Activated B cell treated with CpG ODN at 0.5 μM for 24 hours (primary cell): ENCODE measurements at regions not wholly inside any gene's neighbourhood (a gene's known extent, or its start where the extent isn't known, plus 50 kb on each side); places are given as distances from the start of the nearest gene placed in this dataset.
A peak's percentile ranks its signal among the peaks of the same experiment; 100 is the strongest.

ENCODE experiments used
- ATAC-seq: fragments of 200-7000 bp; cut with Tn5 transposase; one replicate; pipeline ENCODE4 v1.10.0; 2021; ENCODE audit warnings: low read depth, mild to moderate bottlenecking, moderate library complexity
- CTCF ChIA-PET: fragments of 350-600 bp; sonication (Branson Sonifier 250); formaldehyde crosslinking; loops from one replicate; lab custom pipeline; 2021; ENCODE audit warnings: antibody characterized with exemption; lab: Charles Lee
- POLR2A ChIA-PET: fragments of 350-600 bp; sonication (Branson Sonifier 250); formaldehyde crosslinking; loops from one replicate; lab custom pipeline; 2021; ENCODE audit warnings: antibody characterized with exemption; lab: Charles Lee
- DNase-seq: peaks from one replicate; pipeline ENCODE4 v3.0.0; 2022
- H3K27ac Mint-ChIP-seq: one replicate; pipeline ENCODE4 v1.8.0; 2020; ENCODE audit warnings: mixed read lengths
- H3K27me3 Mint-ChIP-seq: one replicate; pipeline ENCODE4 v1.8.0; 2021; ENCODE audit warnings: mixed read lengths
- H3K36me3 Mint-ChIP-seq: one replicate; pipeline ENCODE4 v1.8.0; 2021; ENCODE audit warnings: low read depth, mixed read lengths
- H3K4me1 Mint-ChIP-seq: one replicate; pipeline ENCODE4 v1.8.0; 2021; ENCODE audit warnings: mixed read lengths
- H3K4me3 Mint-ChIP-seq: one replicate; pipeline ENCODE4 v1.8.0; 2020; ENCODE audit warnings: mild to moderate bottlenecking, mixed read lengths
- H3K9me3 Mint-ChIP-seq: one replicate; pipeline ENCODE4 v1.8.0; 2020; ENCODE audit warnings: mixed read lengths
- CTCF ChIP-seq: fragments of 200-600 bp; IDR thresholded peaks from one replicate; pipeline ENCODE4 v1.8.0; 2022; ENCODE audit warnings: antibody characterized with exemption, mild to moderate bottlenecking
- intact Hi-C: fragments of 100-400 bp; cut with micrococcal nuclease; formaldehyde crosslinking; loops from one replicate; pipeline ENCODE4 v1.15.1; 2024

GRCh38 chr10:110395350-110396283, 90.9 kb upstream of the SMNDC1 start:
- ChIA-PET CTCF (no interaction called here), POLR2A (interaction anchor here (0.7 to 1.7 kb wide), 4 partner anchors 11 to 39 kb away, joined by 3 to 6 read pairs (median 5); no protein-coding TSS in a partner anchor)
- Mint-ChIP-seq H3K9me3 (no peaks in the 10 kb centered on the region), H3K36me3 (no peaks in the 10 kb centered on the region), H3K27me3 (peaks cover 10% of the 10 kb centered on the region), H3K4me3 (no peak overlapping the region), H3K27ac (no peak overlapping the region), H3K4me1 (peaks cover 10% of the 10 kb centered on the region)
- DNase-seq (no peak), ATAC-seq (peak; percentile 72)
- intact Hi-C loops, result loop anchor here (1.0 to 2.0 kb wide), 4 partner anchors 15 to 39 kb away; no protein-coding TSS in a partner anchor
- no peak for TF ChIP-seq CTCF

- ATAC-seq, result no peak
- CTCF ChIA-PET, result interaction anchor here (1.5 kb wide), 1 partner anchor 89 kb away, joined by 3 read pairs; no protein-coding TSS in a partner anchor
- Mint-ChIP-seq H3K9me3 (no peaks in the 10 kb centered on the region), H3K27me3 (peaks cover 11% of the 10 kb centered on the region), H3K4me1 (peaks cover 10% of the 10 kb centered on the region), H3K36me3 (no peaks in the 10 kb centered on the region), H3K4me3 (no peak overlapping the region), H3K27ac (no peak overlapping the region)
- TF ChIP-seq CTCF, result no peak
- POLR2A ChIA-PET, result interaction anchor here (0.7 to 1.7 kb wide), 5 partner anchors 8 to 40 kb away, joined by 3 to 6 read pairs (median 4); no protein-coding TSS in a partner anchor
- no peak for DNase-seq
- intact Hi-C loops, result loop anchor here (2.0 kb wide), 2 partner anchors 15 to 27 kb away; no protein-coding TSS in a partner anchor
These were observed 91.5 kb upstream of the SMNDC1 start for GRCh38 chr10:110396284-110396651.

- H3K36me3 Mint-ChIP-seq, result no peaks in the 10 kb centered on the region
- no peak for TF ChIP-seq CTCF
- DNase-seq, result no peak
- no peak overlapping the region for H3K4me3 Mint-ChIP-seq
- H3K27ac Mint-ChIP-seq, result no peak overlapping the region
- H3K27me3 Mint-ChIP-seq, result peaks cover 10% of the 10 kb centered on the region
- intact Hi-C loops, result loop anchor here (2.0 kb wide), 2 partner anchors 17 to 29 kb away; no protein-coding TSS in a partner anchor
- peaks cover 10% of the 10 kb centered on the region for H3K4me1 Mint-ChIP-seq
- no peaks in the 10 kb centered on the region for H3K9me3 Mint-ChIP-seq
- ATAC-seq, result no peak
- ChIA-PET POLR2A (interaction anchor here (1.6 kb wide), 2 partner anchors 17 to 43 kb away, joined by 3 to 4 read pairs; no protein-coding TSS in a partner anchor), CTCF (interaction anchor here (1.5 kb wide), 1 partner anchor 91 kb away, joined by 3 read pairs; no protein-coding TSS in a partner anchor)
These were observed 93.1 kb upstream of the SMNDC1 start for GRCh38 chr10:110397856-110398255.

GRCh38 chr10:110398419-110399105, 93.8 kb upstream of the SMNDC1 start:
- ATAC-seq (no peak), DNase-seq (no peak)
- intact Hi-C loops, result no loop called here
- ChIA-PET CTCF (no interaction called here), POLR2A (interaction anchor here (1.6 kb wide), 2 partner anchors 16 to 44 kb away, joined by 3 to 4 read pairs; no protein-coding TSS in a partner anchor)
- Mint-ChIP-seq H3K4me3 (no peak overlapping the region), H3K9me3 (no peaks in the 10 kb centered on the region), H3K27me3 (peaks cover 7% of the 10 kb centered on the region), H3K36me3 (no peaks in the 10 kb centered on the region), H3K27ac (no peak overlapping the region), H3K4me1 (peaks cover 10% of the 10 kb centered on the region)
- no peak for TF ChIP-seq CTCF
